ACC112 (cell line): ENCODE measurements at regions not wholly inside any gene's neighbourhood (a gene's known extent, or its start where the extent isn't known, plus 50 kb on each side); places are given as distances from the start of the nearest gene placed in this dataset.

ENCODE experiments used
- H2AFZ ChIP-seq: fragments of 200-600 bp; sonication (generic); one replicate; pipeline ENCODE4 v1.6.0; 2017; ENCODE audit warnings: antibody characterized with exemption, low read length; ENCODE audit not compliant: unreplicated experiment
- H3K27ac ChIP-seq: fragments of 200-600 bp; sonication (generic); 2 replicates; pipeline ENCODE4 v1.5.1; 2014; ENCODE audit warnings: low read depth, mild to moderate bottlenecking, antibody characterized with exemption, low read length, moderate library complexity
- H3K27me3 ChIP-seq: fragments of 200-600 bp; sonication (generic); 2 replicates; pipeline ENCODE4 v1.6.1; 2014; ENCODE audit warnings: mild to moderate bottlenecking, antibody characterized with exemption, low read length, moderate library complexity, mixed read lengths; ENCODE audit not compliant: insufficient read depth
- H3K36me3 ChIP-seq: fragments of 200-600 bp; sonication (generic); 2 replicates; pipeline ENCODE4 v1.6.1; 2016; ENCODE audit warnings: mild to moderate bottlenecking, antibody characterized with exemption, low read length, moderate library complexity, mixed read lengths; ENCODE audit not compliant: insufficient read depth
- H3K4me1 ChIP-seq: fragments of 200-600 bp; sonication (generic); one replicate; pipeline ENCODE4 v1.6.1; 2016; ENCODE audit warnings: low read length, mixed read lengths; ENCODE audit not compliant: insufficient read depth, unreplicated experiment, control insufficient read depth
- H3K4me3 ChIP-seq: fragments of 200-600 bp; sonication (generic); 2 replicates; pipeline ENCODE4 v1.5.1; 2014; ENCODE audit warnings: mild to moderate bottlenecking, low read depth, low read length
- H3K79me2 ChIP-seq: fragments of 200-600 bp; sonication (generic); one replicate; pipeline ENCODE4 v1.6.0; 2016; ENCODE audit warnings: low read length; ENCODE audit not compliant: control insufficient read depth, unreplicated experiment, insufficient read depth

DNA sequence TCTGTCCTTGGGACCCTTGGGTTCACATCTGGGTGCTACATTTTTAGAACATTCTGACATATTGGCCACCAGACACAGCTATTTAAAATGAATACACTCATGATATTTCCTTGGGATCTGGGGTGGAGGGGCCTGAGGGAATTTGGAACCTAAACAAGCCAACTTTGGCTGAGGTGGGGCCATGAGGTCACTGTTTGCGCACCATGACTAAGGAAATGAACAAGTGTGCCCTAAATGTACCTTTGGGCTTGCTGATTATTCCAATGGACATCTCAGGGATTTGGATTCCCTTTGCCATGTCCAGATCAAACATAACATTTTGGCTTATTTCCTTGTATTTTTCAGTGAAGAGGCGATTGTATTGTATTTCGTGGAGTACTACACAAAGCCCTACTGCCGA, 80.5 kb upstream of the SEC11C start:
- Histone ChIP-seq H3K36me3 (no peaks in the 10 kb centered on the region), H3K27ac (no peak overlapping the region), H2AFZ (no peak overlapping the region), H3K4me1 (peaks cover 22% of the 10 kb centered on the region), H3K79me2 (no peaks in the 10 kb centered on the region), H3K27me3 (no peaks in the 10 kb centered on the region), H3K4me3 (no peak overlapping the region)

DNA sequence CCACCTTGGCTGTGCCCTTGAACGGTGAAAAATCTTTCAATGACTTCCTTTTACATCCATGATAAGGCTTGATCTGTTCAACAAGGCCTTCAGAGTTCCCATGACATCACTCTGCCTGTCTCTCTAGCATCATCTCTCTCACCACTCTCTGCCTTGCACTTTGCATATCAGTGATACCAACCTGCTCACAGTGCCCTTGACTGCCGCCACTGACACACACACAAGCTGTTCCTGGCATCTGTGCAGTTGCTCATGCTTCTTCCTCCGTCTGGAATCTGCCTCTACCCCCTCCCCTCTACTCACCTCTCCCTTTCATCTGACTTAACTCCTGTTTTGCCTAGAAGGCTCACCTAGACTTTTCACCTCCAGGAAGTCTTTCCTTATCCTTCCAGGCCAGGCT, 79.1 kb upstream of the SEC11C start:
- Histone ChIP-seq H3K27ac (no peak overlapping the region), H3K79me2 (no peaks in the 10 kb centered on the region), H2AFZ (no peak overlapping the region), H3K4me3 (no peak overlapping the region), H3K36me3 (no peaks in the 10 kb centered on the region), H3K4me1 (peaks cover 13% of the 10 kb centered on the region), H3K27me3 (no peaks in the 10 kb centered on the region)

- Histone ChIP-seq H3K4me1 (peaks cover 13% of the 10 kb centered on the region), H3K27me3 (no peaks in the 10 kb centered on the region), H2AFZ (no peak overlapping the region), H3K36me3 (no peaks in the 10 kb centered on the region), H3K79me2 (no peaks in the 10 kb centered on the region), H3K4me3 (no peak overlapping the region), H3K27ac (no peak overlapping the region)
These were observed 77.6 kb upstream of the SEC11C start for GRCh38 chr18:59061914-59062642.

DNA sequence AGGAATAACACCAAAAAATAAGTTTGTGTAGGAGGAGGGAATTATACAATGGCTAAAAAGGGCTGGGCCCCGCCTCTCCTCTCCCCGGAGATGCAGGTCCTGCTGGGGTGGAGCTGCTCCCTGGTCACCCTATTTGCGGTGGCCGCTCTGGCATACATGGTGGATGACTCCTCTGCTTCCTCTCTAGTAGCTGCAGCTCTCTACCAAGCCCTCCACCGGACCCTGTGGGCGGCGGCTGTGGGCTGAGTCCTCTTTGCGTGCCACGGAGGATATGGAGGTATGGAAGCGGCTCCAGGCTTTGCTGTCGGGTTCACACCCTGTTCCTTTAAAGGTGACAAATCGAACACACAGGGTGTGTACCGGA, 77.1 kb upstream of the SEC11C start:
- Histone ChIP-seq H3K4me3 (no peak overlapping the region), H3K79me2 (no peaks in the 10 kb centered on the region), H3K4me1 (peaks cover 9% of the 10 kb centered on the region), H3K27me3 (no peaks in the 10 kb centered on the region), H3K36me3 (no peaks in the 10 kb centered on the region), H2AFZ (no peak overlapping the region), H3K27ac (no peak overlapping the region)

- no peak overlapping the region for H2AFZ ChIP-seq
- no peaks in the 10 kb centered on the region for H3K79me2 ChIP-seq
- no peaks in the 10 kb centered on the region for H3K36me3 ChIP-seq
- H3K4me3 ChIP-seq = no peak overlapping the region
- no peaks in the 10 kb centered on the region for H3K27me3 ChIP-seq
- H3K27ac ChIP-seq = no peak overlapping the region
- H3K4me1 ChIP-seq = peaks cover 2% of the 10 kb centered on the region
These were observed 76.3 kb upstream of the SEC11C start for GRCh38 chr18:59063300-59063906.

- no peaks in the 10 kb centered on the region for H3K79me2 ChIP-seq
- no peak overlapping the region for H3K4me3 ChIP-seq
- no peaks in the 10 kb centered on the region for H3K27me3 ChIP-seq
- no peak overlapping the region for H3K27ac ChIP-seq
- H3K4me1 ChIP-seq = no peaks in the 10 kb centered on the region
- no peaks in the 10 kb centered on the region for H3K36me3 ChIP-seq
- H2AFZ ChIP-seq = no peak overlapping the region
These were observed 75.8 kb upstream of the SEC11C start for GRCh38 chr18:59063912-59064311.

DNA sequence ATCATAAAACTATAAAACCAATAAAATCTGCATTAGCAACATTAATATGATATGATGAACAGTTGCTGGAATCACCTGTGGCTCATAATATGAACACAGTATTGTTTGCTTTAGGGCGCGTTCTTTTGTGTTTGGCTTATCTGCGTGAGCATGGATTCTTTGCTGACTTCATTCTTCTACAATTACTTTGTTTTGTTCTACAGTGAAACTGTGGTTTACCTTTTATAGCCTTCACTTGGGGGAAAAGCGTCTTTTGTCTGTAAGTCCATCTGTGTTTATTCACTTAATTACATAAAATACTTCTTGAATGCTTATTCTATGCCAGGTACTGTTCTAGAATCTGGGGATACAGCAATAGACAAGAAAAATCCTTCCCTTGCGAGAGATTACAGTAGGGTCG, 74.0 kb upstream of the SEC11C start:
- H3K36me3 ChIP-seq = no peaks in the 10 kb centered on the region
- H3K4me3 ChIP-seq = no peak overlapping the region
- H3K79me2 ChIP-seq = no peaks in the 10 kb centered on the region
- H2AFZ ChIP-seq = no peak overlapping the region
- no peaks in the 10 kb centered on the region for H3K27me3 ChIP-seq
- H3K4me1 ChIP-seq = no peaks in the 10 kb centered on the region
- H3K27ac ChIP-seq = no peak overlapping the region

DNA sequence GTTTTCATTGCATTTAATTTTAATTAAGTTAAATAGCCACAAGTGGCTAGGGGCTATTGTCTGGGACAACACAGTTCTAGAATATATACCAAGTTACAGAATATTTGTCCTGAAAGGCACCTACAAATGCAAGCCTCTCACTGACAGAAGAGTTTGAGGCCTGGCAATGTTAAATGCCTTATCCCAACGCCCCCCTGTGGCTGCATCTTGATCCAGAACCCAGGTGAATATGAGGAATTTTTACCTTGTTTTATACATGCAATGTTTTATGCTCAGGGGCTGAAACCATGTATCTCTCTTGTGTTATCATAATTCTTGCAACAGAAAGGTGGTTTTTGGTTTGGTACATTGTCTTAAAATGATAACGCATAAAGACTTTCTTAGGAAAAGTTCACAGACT, 71.8 kb upstream of the SEC11C start:
- no peak overlapping the region for H3K4me3 ChIP-seq
- no peaks in the 10 kb centered on the region for H3K27me3 ChIP-seq
- no peaks in the 10 kb centered on the region for H3K79me2 ChIP-seq
- H3K4me1 ChIP-seq = no peaks in the 10 kb centered on the region
- no peak overlapping the region for H3K27ac ChIP-seq
- no peak overlapping the region for H2AFZ ChIP-seq
- no peaks in the 10 kb centered on the region for H3K36me3 ChIP-seq

GRCh38 chr18:59068276-59069071, 71.2 kb upstream of the SEC11C start:
- no peaks in the 10 kb centered on the region for H3K36me3 ChIP-seq
- no peak overlapping the region for H2AFZ ChIP-seq
- H3K27ac ChIP-seq = no peak overlapping the region
- no peak overlapping the region for H3K4me3 ChIP-seq
- H3K79me2 ChIP-seq = no peaks in the 10 kb centered on the region
- no peaks in the 10 kb centered on the region for H3K4me1 ChIP-seq
- no peaks in the 10 kb centered on the region for H3K27me3 ChIP-seq

- no peak overlapping the region for H3K4me3 ChIP-seq
- H2AFZ ChIP-seq = no peak overlapping the region
- H3K4me1 ChIP-seq = no peaks in the 10 kb centered on the region
- H3K79me2 ChIP-seq = no peaks in the 10 kb centered on the region
- no peaks in the 10 kb centered on the region for H3K27me3 ChIP-seq
- H3K27ac ChIP-seq = no peak overlapping the region
- H3K36me3 ChIP-seq = no peaks in the 10 kb centered on the region
These were observed 69.3 kb upstream of the SEC11C start for GRCh38 chr18:59070181-59070912.
